ENCODE measurements at regions not wholly inside any gene's neighbourhood (a gene's known extent, or its start where the extent isn't known, plus 50 kb on each side); places are given as distances from the start of the nearest gene placed in this dataset.

- no peaks in the 10 kb centered on the region for H3K4me1 ChIP-seq (ENCODE audit: control insufficient read depth in 1 of 2, insufficient read depth in 2 of 2, low read depth in 1 of 2, low read length in 1 of 2)
- ChIA-PET POLR2A (no interaction called here), CTCF (interaction anchor here (1.2 kb wide), 1 partner anchor 31 kb away, joined by 3 read pairs; no protein-coding TSS in a partner anchor)
- H3K4me2 ChIP-seq = no peak overlapping the region
- DNase-seq = no peak
- no peaks in the 10 kb centered on the region for H3K9me2 ChIP-seq
- no peak overlapping the region for H3K27ac ChIP-seq (ENCODE audit: low read depth in 2 of 2, low read length in 1 of 2)
- TF ChIP-seq RCOR1 (IDR thresholded peaks at IDR 0.05; ENCODE audit: low read length) = no peak
- no peak for TF ChIP-seq USF1 (IDR thresholded peaks at IDR 0.05; ENCODE audit: borderline replicate concordance, low read depth)
- TF ChIP-seq TAF1 (IDR thresholded peaks at IDR 0.05; ENCODE audit: borderline replicate concordance, low read depth, low read length) = no peak
- no peak for TF ChIP-seq IRF3 (IDR thresholded peaks at IDR 0.05; ENCODE audit: low read depth, low read length)
- no peak for TF ChIP-seq FOXJ3 (CRISPR knock-in tag; IDR thresholded peaks at IDR 0.05)
- TF ChIP-seq NRF1 (IDR thresholded peaks at IDR 0.05; ENCODE audit: low read depth, low read length) = no peak
- H3K79me2 ChIP-seq (ENCODE audit: insufficient read depth) = no peaks in the 10 kb centered on the region
- H3K4me3 ChIP-seq (ENCODE audit: low read depth in 2 of 2, low read length in 1 of 2) = no peak overlapping the region
- no peaks in the 10 kb centered on the region for H4K20me1 ChIP-seq (ENCODE audit: insufficient read depth)
- no peaks in the 10 kb centered on the region for H3K9me3 ChIP-seq
- 93% methylated on average over 4 of the region's 9 CpGs for WGBS (ENCODE audit: low lambda C conversion rate)
- H3K36me3 ChIP-seq (replicated peaks in 1 of 2; ENCODE audit: control insufficient read depth in 1 of 2, insufficient read depth in 2 of 2, low read length in 1 of 2) = no peaks in the 10 kb centered on the region
- H2AFZ ChIP-seq (ENCODE audit: low read depth) = no peak overlapping the region
- H3K9ac ChIP-seq = no peak overlapping the region
- no peaks in the 10 kb centered on the region for H3F3A ChIP-seq (replicated peaks; ENCODE audit: insufficient read depth)
- no peaks in the 10 kb centered on the region for H3K27me3 ChIP-seq (ENCODE audit: insufficient read depth)
These were observed 795.8 kb downstream of the EFNA5 start for GRCh38 chr5:106874974-106875373.

GRCh38 chr5:106874531-106874930, 796.2 kb downstream of the EFNA5 start:
- TF ChIP-seq RAD21 (IDR thresholded peaks at IDR 0.05; ENCODE audit: low read length) = no peak
- Histone ChIP-seq H3K9ac (no peak overlapping the region), H3K4me1 (ENCODE audit: control insufficient read depth in 1 of 2, insufficient read depth in 2 of 2, low read depth in 1 of 2, low read length in 1 of 2) (no peaks in the 10 kb centered on the region), H3K79me2 (ENCODE audit: insufficient read depth) (no peaks in the 10 kb centered on the region), H2AFZ (ENCODE audit: low read depth) (no peak overlapping the region), H3K36me3 (replicated peaks in 1 of 2; ENCODE audit: control insufficient read depth in 1 of 2, insufficient read depth in 2 of 2, low read length in 1 of 2) (no peaks in the 10 kb centered on the region), H3K4me2 (no peak overlapping the region), H3K4me3 (ENCODE audit: low read depth in 2 of 2, low read length in 1 of 2) (no peak overlapping the region), H3K9me2 (no peaks in the 10 kb centered on the region), H3K27ac (ENCODE audit: low read depth in 2 of 2, low read length in 1 of 2) (no peak overlapping the region), H3K27me3 (ENCODE audit: insufficient read depth) (no peaks in the 10 kb centered on the region), H3F3A (replicated peaks; ENCODE audit: insufficient read depth) (no peaks in the 10 kb centered on the region), H4K20me1 (ENCODE audit: insufficient read depth) (no peaks in the 10 kb centered on the region), H3K9me3 (no peaks in the 10 kb centered on the region)
- DNase-seq = no peak
- ChIA-PET CTCF (interaction anchor here (1.2 kb wide), 1 partner anchor 30 kb away, joined by 3 read pairs; no protein-coding TSS in a partner anchor), POLR2A (no interaction called here)
- 93% methylated on average over 3 of the region's 7 CpGs for WGBS (ENCODE audit: low lambda C conversion rate)

GRCh38 chr5:106873568-106873967, 797.2 kb downstream of the EFNA5 start:
- Histone ChIP-seq H3K36me3 (replicated peaks in 1 of 2; ENCODE audit: control insufficient read depth in 1 of 2, insufficient read depth in 2 of 2, low read length in 1 of 2) (no peaks in the 10 kb centered on the region), H3K4me2 (no peak overlapping the region), H3K79me2 (ENCODE audit: insufficient read depth) (no peaks in the 10 kb centered on the region), H2AFZ (ENCODE audit: low read depth) (no peak overlapping the region), H3K9me2 (no peaks in the 10 kb centered on the region), H3K27me3 (ENCODE audit: insufficient read depth) (no peaks in the 10 kb centered on the region), H3K4me3 (ENCODE audit: low read depth in 2 of 2, low read length in 1 of 2) (no peak overlapping the region), H3F3A (replicated peaks; ENCODE audit: insufficient read depth) (no peaks in the 10 kb centered on the region), H3K9ac (no peak overlapping the region), H3K4me1 (ENCODE audit: control insufficient read depth in 1 of 2, insufficient read depth in 2 of 2, low read depth in 1 of 2, low read length in 1 of 2) (no peaks in the 10 kb centered on the region), H4K20me1 (ENCODE audit: insufficient read depth) (no peaks in the 10 kb centered on the region), H3K27ac (ENCODE audit: low read depth in 2 of 2, low read length in 1 of 2) (no peak overlapping the region), H3K9me3 (no peaks in the 10 kb centered on the region)
- no peak for DNase-seq
- ChIA-PET CTCF (no interaction called here), POLR2A (no interaction called here)
- WGBS (ENCODE audit: low lambda C conversion rate) = 87% methylated on average over 12 of the region's 12 CpGs
- TF ChIP-seq RAD21 (IDR thresholded peaks at IDR 0.05; ENCODE audit: low read length) = no peak
- no peak for TF ChIP-seq FOSL2 (IDR thresholded peaks at IDR 0.05; ENCODE audit: borderline replicate concordance, low read depth)
- TF ChIP-seq GATA2 (CRISPR knock-in tag; IDR thresholded peaks at IDR 0.05) = no peak
- no peak for TF ChIP-seq YY1 (IDR thresholded peaks at IDR 0.05; ENCODE audit: low read depth)
- no peak for TF ChIP-seq TCF12 (IDR thresholded peaks at IDR 0.05)
- TF ChIP-seq TEAD4 (IDR thresholded peaks at IDR 0.05; ENCODE audit: borderline replicate concordance, insufficient read depth) = no peak
- TF ChIP-seq IRF3 (IDR thresholded peaks at IDR 0.05; ENCODE audit: low read depth, low read length) = no peak
- TF ChIP-seq PBX3 (IDR thresholded peaks at IDR 0.05) = no peak
- TF ChIP-seq MAX (IDR thresholded peaks at IDR 0.05; ENCODE audit: low read depth) = no peak
